ENCODE measurements at regions not wholly inside any gene's neighbourhood (a gene's known extent, or its start where the extent isn't known, plus 50 kb on each side); places are given as distances from the start of the nearest gene placed in this dataset.

DNA sequence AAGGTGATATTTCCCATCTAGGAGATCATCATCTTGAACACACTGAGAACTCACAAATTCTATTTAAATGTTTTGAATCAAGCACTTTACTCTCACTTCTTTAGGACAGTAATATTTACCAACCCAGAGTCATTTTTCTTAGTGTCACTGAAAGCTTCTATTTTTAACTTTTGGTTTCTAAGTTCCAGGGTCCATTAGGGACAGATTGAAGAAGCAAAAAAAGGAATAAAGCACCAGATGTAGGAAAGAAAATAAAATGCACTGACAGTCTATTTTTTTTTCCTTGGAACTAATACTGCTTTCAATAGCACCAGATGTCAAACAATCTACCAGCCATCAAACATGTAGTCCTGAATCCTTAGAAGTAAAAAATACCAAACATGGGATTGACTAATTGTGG, 526.7 kb upstream of the LRRN3 start:
- TF ChIP-seq, protein P1, sequence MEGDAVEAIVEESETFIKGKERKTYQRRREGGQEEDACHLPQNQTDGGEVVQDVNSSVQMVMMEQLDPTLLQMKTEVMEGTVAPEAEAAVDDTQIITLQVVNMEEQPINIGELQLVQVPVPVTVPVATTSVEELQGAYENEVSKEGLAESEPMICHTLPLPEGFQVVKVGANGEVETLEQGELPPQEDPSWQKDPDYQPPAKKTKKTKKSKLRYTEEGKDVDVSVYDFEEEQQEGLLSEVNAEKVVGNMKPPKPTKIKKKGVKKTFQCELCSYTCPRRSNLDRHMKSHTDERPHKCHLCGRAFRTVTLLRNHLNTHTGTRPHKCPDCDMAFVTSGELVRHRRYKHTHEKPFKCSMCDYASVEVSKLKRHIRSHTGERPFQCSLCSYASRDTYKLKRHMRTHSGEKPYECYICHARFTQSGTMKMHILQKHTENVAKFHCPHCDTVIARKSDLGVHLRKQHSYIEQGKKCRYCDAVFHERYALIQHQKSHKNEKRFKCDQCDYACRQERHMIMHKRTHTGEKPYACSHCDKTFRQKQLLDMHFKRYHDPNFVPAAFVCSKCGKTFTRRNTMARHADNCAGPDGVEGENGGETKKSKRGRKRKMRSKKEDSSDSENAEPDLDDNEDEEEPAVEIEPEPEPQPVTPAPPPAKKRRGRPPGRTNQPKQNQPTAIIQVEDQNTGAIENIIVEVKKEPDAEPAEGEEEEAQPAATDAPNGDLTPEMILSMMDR (conservative IDR thresholded peaks at IDR 0.05 in 1 of 2, IDR thresholded peaks at IDR 0.05 in 1 of 2; ENCODE audit: low read depth in 1 of 2, low read length in 2 of 2) = no peak
- TF ChIP-seq EZH2 (IDR thresholded peaks at IDR 0.05; ENCODE audit: low read length, missing control alignments) = no peak

Data from fibroblast of lung (primary cell).